GM12874 (cell line): ENCODE measurements at regions not wholly inside any gene's neighbourhood (a gene's known extent, or its start where the extent isn't known, plus 50 kb on each side); places are given as distances from the start of the nearest gene placed in this dataset.

Experiments used
- CTCF ChIP-seq: IDR thresholded peaks from 2 replicates; pipeline ENCODE4 v1.5.1; 2011; ENCODE audit warnings: low read depth, mild to moderate bottlenecking, control low read depth, low read length, moderate library complexity; ENCODE audit not compliant: insufficient read depth

DNA sequence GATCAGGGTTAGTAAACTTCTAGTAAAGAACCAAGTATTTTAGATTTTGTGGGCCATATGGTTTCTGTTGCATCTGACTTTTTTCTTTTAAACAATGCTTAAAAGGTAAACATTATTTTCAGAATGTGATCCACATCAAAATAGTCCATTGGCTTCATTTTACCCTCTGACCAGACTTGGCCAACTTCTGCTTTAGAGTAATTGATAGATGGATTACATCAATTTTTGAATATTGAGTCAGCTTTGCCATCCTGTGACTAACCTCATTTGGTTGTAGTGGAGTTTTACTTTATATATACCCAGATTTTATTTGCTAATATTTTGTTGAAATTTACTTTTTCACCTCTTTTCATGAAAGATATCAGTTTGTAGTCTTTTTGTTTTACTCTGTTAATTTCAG is 559.8 kb downstream of the TLL1 start:
- no peak for TF ChIP-seq CTCF

- no peak for TF ChIP-seq CTCF
Observed at GRCh38 chr4:166435449-166435848, 562.4 kb downstream of the TLL1 start.

- TF ChIP-seq CTCF = no peak
Observed at GRCh38 chr4:166458756-166459155, 585.7 kb downstream of the TLL1 start.

GRCh38 chr4:166459621-166460020 is 586.6 kb downstream of the TLL1 start:
- TF ChIP-seq CTCF = no peak

GRCh38 chr4:166460769-166461550 is 587.9 kb downstream of the TLL1 start:
- no peak for TF ChIP-seq CTCF

- TF ChIP-seq CTCF = no peak
Observed at GRCh38 chr4:166481055-166481454, 608.0 kb downstream of the TLL1 start.

DNA sequence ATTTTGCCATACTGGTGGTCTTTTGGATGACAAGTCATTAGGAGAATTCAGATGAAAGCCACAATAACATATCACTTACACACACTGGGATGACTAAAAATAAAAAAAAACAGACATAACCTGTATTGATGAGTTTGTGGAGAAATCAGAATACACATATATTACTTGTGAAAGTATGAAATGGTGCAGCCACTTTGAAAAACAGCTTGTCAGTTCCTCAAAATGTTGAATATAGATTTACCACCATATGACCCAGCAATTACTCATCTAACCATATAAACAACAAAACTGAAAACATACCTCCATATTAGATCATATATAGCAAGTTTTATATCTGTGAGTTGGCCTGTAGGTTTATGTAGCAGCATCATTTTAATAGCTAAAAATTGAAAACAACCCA is 608.7 kb downstream of the TLL1 start:
- no peak for TF ChIP-seq CTCF
